Stimulated activated CD4-positive, alpha-beta T cell treated with anti-CD3 and anti-CD28 coated beads, Interleukin-12 subunit alpha, Interleukin-12 subunit beta, amount 100 ng/mL, for 24 hours (primary cell): ENCODE measurements at regions not wholly inside any gene's neighbourhood (a gene's known extent, or its start where the extent isn't known, plus 50 kb on each side); places are given as distances from the start of the nearest gene placed in this dataset.
A peak's percentile ranks its signal among the peaks of the same experiment; 100 is the strongest.

Experiments used
- DNase-seq, 2 experiments: peaks; one replicate each; pipeline ENCODE4 v3.0.0-alpha.2; 2020; ENCODE audit warnings: low read depth in 2 of 2

- no peak for DNase-seq
Observed at GRCh38 chr10:88129013-88129412, 265.6 kb downstream of the PTEN start.

GRCh38 chr10:88130912-88131311 is 267.5 kb downstream of the PTEN start:
- no peak for DNase-seq

- no peak for DNase-seq
Observed at GRCh38 chr10:88131511-88132139, 268.2 kb downstream of the PTEN start.

- DNase-seq, result no peak
Observed at GRCh38 chr10:88136712-88137111, 273.3 kb downstream of the PTEN start.

- DNase-seq, result no peak
Observed at GRCh38 chr10:88138319-88138848, 275.0 kb downstream of the PTEN start.

GRCh38 chr10:88147000-88147798 is 283.8 kb downstream of the PTEN start:
- no peak for DNase-seq

GRCh38 chr10:88149906-88150305 is 286.5 kb downstream of the PTEN start:
- no peak for DNase-seq

- DNase-seq, result no peak
Observed at GRCh38 chr10:88150339-88150738, 286.9 kb downstream of the PTEN start.

GRCh38 chr10:88152728-88153133 is 289.3 kb downstream of the PTEN start:
- DNase-seq, result peak; percentile 10 to 29

GRCh38 chr10:88154596-88155250 is 291.3 kb downstream of the PTEN start:
- DNase-seq, result no peak

- DNase-seq, result no peak
Observed at GRCh38 chr10:88156341-88156740, 292.9 kb downstream of the PTEN start.

GRCh38 chr10:88157981-88158465 is 294.6 kb downstream of the PTEN start:
- no peak for DNase-seq

- DNase-seq, result no peak
Observed at GRCh38 chr10:88158526-88159122, 295.2 kb downstream of the PTEN start.

GRCh38 chr10:88159127-88159829 is 295.9 kb downstream of the PTEN start:
- no peak for DNase-seq

GRCh38 chr10:88161070-88161469 is 297.6 kb downstream of the PTEN start:
- DNase-seq, result no peak

- no peak for DNase-seq
Observed at GRCh38 chr10:88161756-88162155, 298.3 kb downstream of the PTEN start.

GRCh38 chr10:88162852-88163251 is 299.4 kb downstream of the PTEN start:
- DNase-seq, result no peak

- DNase-seq, result no peak
Observed at GRCh38 chr10:88163572-88163971, 300.1 kb downstream of the PTEN start.

GRCh38 chr10:88164471-88164870 is 301.0 kb downstream of the PTEN start:
- DNase-seq, result no peak

GRCh38 chr10:88165849-88166271 is 302.4 kb downstream of the PTEN start:
- no peak for DNase-seq
